H1 (cell line): ENCODE measurements at regions not wholly inside any gene's neighbourhood (a gene's known extent, or its start where the extent isn't known, plus 50 kb on each side); places are given as distances from the start of the nearest gene placed in this dataset.

ENCODE experiments used
- CTCF ChIA-PET: fragments of 300-600 bp; sonication (Branson Sonifier 250); formaldehyde crosslinking; loops from one replicate; lab custom pipeline; 2021; ENCODE audit not compliant: partially characterized antibody; lab: Charles Lee
- POLR2A ChIA-PET: fragments of 300-600 bp; sonication (Branson Sonifier 250); formaldehyde crosslinking; loops from one replicate; lab custom pipeline; 2021; ENCODE audit warnings: inconsistent platforms; ENCODE audit not compliant: partially characterized antibody; lab: Charles Lee
- DNase-seq, 2 experiments: peaks; one replicate each; pipeline versions ENCODE4 v3.0.0 to v3.0.0-alpha.2; 2010 to 2022; ENCODE audit warnings: low spot score in 2 of 2, low read depth in 1 of 2, mixed read lengths in 1 of 2
- FAIRE-seq: peaks from 2 replicates; lab custom pipeline; 2011; peaks lifted over from hg19 to GRCh38; lab: Jason Lieb, UNC
- H2AFZ ChIP-seq: 2 replicates; pipeline ENCODE4 v1.8.1; 2012; ENCODE audit warnings: low read length, inconsistent platforms
- H2AK5ac ChIP-seq: 2 replicates; pipeline ENCODE4 v1.6.1; 2013; ENCODE audit warnings: low read depth, low read length
- H2BK120ac ChIP-seq: replicated peaks from 2 replicates; pipeline ENCODE3; 2013; ENCODE audit warnings: low read depth, low read length, inconsistent platforms
- H2BK12ac ChIP-seq: 2 replicates; pipeline ENCODE4 v1.6.1; 2013; ENCODE audit warnings: low read depth, low read length
- H2BK15ac ChIP-seq: 2 replicates; pipeline ENCODE4 v1.6.1; 2013; ENCODE audit warnings: low read length
- H2BK20ac ChIP-seq: 2 replicates; pipeline ENCODE4 v1.6.1; 2013; ENCODE audit warnings: low read length
- H2BK5ac ChIP-seq: 2 replicates; pipeline ENCODE4 v1.6.1; 2013; ENCODE audit warnings: low read depth, low read length
- H3K14ac ChIP-seq: 2 replicates; pipeline ENCODE4 v1.6.1; 2013; ENCODE audit warnings: inconsistent platforms; ENCODE audit not compliant: insufficient read length
- H3K18ac ChIP-seq: 2 replicates; pipeline ENCODE4 v1.6.1; 2013; ENCODE audit warnings: low read length; ENCODE audit errors: extremely low read depth
- H3K23ac ChIP-seq: 2 replicates; pipeline ENCODE4 v1.6.1; 2013; ENCODE audit warnings: inconsistent platforms; ENCODE audit not compliant: insufficient read length
- H3K23me2 ChIP-seq: 2 replicates; pipeline ENCODE4 v1.6.1; 2013; ENCODE audit warnings: low read depth, low read length
- H3K27ac ChIP-seq: 2 replicates; pipeline ENCODE4 v1.6.1; 2011; ENCODE audit warnings: low read depth, low read length, inconsistent platforms
- H3K27me3 ChIP-seq, 4 experiments: replicated peaks in 1 of 4; 1 replicate in 1 of 4; 2 replicates in 3 of 4; pipeline versions ENCODE4 v1.6.1 to v1.8.1; 2011 to 2013; ENCODE audit warnings: low read length in 3 of 4, mild to moderate bottlenecking in 3 of 4, inconsistent platforms in 2 of 4, mixed read lengths in 2 of 4, moderate library complexity in 1 of 4; ENCODE audit not compliant: control insufficient read depth in 3 of 4, insufficient read depth in 3 of 4; ENCODE audit errors: extremely low read depth in 1 of 4
- H3K36me3 ChIP-seq, 4 experiments: 2 replicates each; pipeline versions ENCODE4 v1.6.1 to v1.8.1; 2011 to 2013; ENCODE audit warnings: mild to moderate bottlenecking in 4 of 4, low read length in 3 of 4, moderate library complexity in 2 of 4, control low read depth in 1 of 4, inconsistent platforms in 1 of 4; ENCODE audit not compliant: insufficient read depth in 4 of 4, control insufficient read depth in 2 of 4
- H3K4ac ChIP-seq: replicated peaks from 2 replicates; pipeline ENCODE3; 2013; ENCODE audit warnings: low read length, low read depth, mixed read lengths, inconsistent platforms; ENCODE audit not compliant: insufficient read length
- H3K4me1 ChIP-seq, 4 experiments: replicated peaks in 1 of 4; 1 replicate in 1 of 4; 2 replicates in 3 of 4; pipeline versions ENCODE4 v1.6.1 to v1.8.1; 2011 to 2013; ENCODE audit warnings: low read length in 3 of 4, inconsistent platforms in 2 of 4, mixed read lengths in 1 of 4; ENCODE audit not compliant: insufficient read depth in 4 of 4, control insufficient read depth in 3 of 4
- H3K4me2 ChIP-seq, 2 experiments: 2 replicates each; pipeline versions ENCODE4 v1.6.1 to v1.8.1; 2011 to 2013; ENCODE audit warnings: low read depth in 2 of 2, low read length in 2 of 2, control low read depth in 1 of 2, inconsistent platforms in 1 of 2, mild to moderate bottlenecking in 1 of 2; ENCODE audit not compliant: insufficient read depth in 1 of 2
- H3K4me3 ChIP-seq, 4 experiments: fragments of 200-600, 300-600 bp in 1 of 4; sonication (generic), shearing (Covaris generic), sonication (Bioruptor Twin) in 1 of 4; 2 replicates each; pipeline versions ENCODE4 v1.5.1 to v1.8.1; 2011 to 2016; ENCODE audit warnings: low read length in 4 of 4, low read depth in 3 of 4, control low read depth in 2 of 4, inconsistent platforms in 2 of 4, mild to moderate bottlenecking in 2 of 4, mixed read lengths in 1 of 4, moderate library complexity in 1 of 4; ENCODE audit not compliant: insufficient read depth in 2 of 4; ENCODE audit errors: extremely low read depth in 1 of 4
- H3K56ac ChIP-seq: replicated peaks from 2 replicates; pipeline ENCODE3; 2013; ENCODE audit warnings: low read depth, mild to moderate bottlenecking, mixed read lengths, low read length, inconsistent platforms; ENCODE audit not compliant: insufficient read length
- H3K79me1 ChIP-seq: 2 replicates; pipeline ENCODE4 v1.6.1; 2013; ENCODE audit warnings: low read depth, low read length, control low read depth
- H3K79me2 ChIP-seq, 2 experiments: 2 replicates each; pipeline versions ENCODE4 v1.6.1 to v1.8.1; 2012 to 2013; ENCODE audit warnings: low read length in 2 of 2, mild to moderate bottlenecking in 2 of 2, inconsistent platforms in 1 of 2; ENCODE audit not compliant: insufficient read depth in 2 of 2, control insufficient read depth in 1 of 2
- H3K9ac ChIP-seq, 4 experiments: replicated peaks in 1 of 4; 1 replicate in 1 of 4; 2 replicates in 3 of 4; pipeline versions ENCODE4 v1.6.1 to v1.8.1; 2011 to 2013; ENCODE audit warnings: low read depth in 3 of 4, low read length in 3 of 4, control low read depth in 2 of 4, mild to moderate bottlenecking in 2 of 4, moderate library complexity in 2 of 4, inconsistent platforms in 1 of 4; ENCODE audit errors: extremely low read depth in 1 of 4
- H3K9me3 ChIP-seq, 2 experiments: 2 replicates each; pipeline versions ENCODE4 v1.6.1 to v1.8.1; 2012 to 2013; ENCODE audit warnings: mild to moderate bottlenecking in 2 of 2, moderate library complexity in 2 of 2, control low read depth in 1 of 2, inconsistent platforms in 1 of 2, low read depth in 1 of 2, low read length in 1 of 2, mixed read lengths in 1 of 2; ENCODE audit not compliant: insufficient read depth in 2 of 2
- H4K20me1 ChIP-seq, 2 experiments: replicated peaks in 1 of 2; 2 replicates each; pipeline versions ENCODE3 to v1.8.1; 2011 to 2013; ENCODE audit warnings: inconsistent platforms in 2 of 2, low read length in 2 of 2, mild to moderate bottlenecking in 1 of 2; ENCODE audit not compliant: insufficient read depth in 2 of 2, control insufficient read depth in 1 of 2
- H4K5ac ChIP-seq: 2 replicates; pipeline ENCODE4 v1.6.1; 2013; ENCODE audit warnings: low read length, low read depth, mixed read lengths, inconsistent platforms; ENCODE audit not compliant: insufficient read length
- H4K8ac ChIP-seq: 2 replicates; pipeline ENCODE4 v1.8.0; 2013; ENCODE audit warnings: mild to moderate bottlenecking, moderate library complexity, low read length, inconsistent platforms; ENCODE audit not compliant: insufficient read depth; ENCODE audit errors: extremely low read depth
- H4K91ac ChIP-seq: replicated peaks from 2 replicates; pipeline ENCODE3; 2013; ENCODE audit warnings: low read length, mixed read lengths, inconsistent platforms; ENCODE audit not compliant: insufficient read length
- BRCA1 ChIP-seq: IDR thresholded peaks from 2 replicates; pipeline ENCODE4 v1.6.1; 2012; ENCODE audit warnings: low read depth, low read length, improper control_type of control experiment
- CTBP2 ChIP-seq: IDR thresholded peaks from 2 replicates; pipeline ENCODE4 v1.7.0; 2011; ENCODE audit warnings: borderline replicate concordance, mild to moderate bottlenecking, moderate library complexity, mixed read lengths, low read length; ENCODE audit not compliant: insufficient read depth, insufficient read length
- GTF2F1 ChIP-seq: IDR thresholded peaks from 2 replicates; pipeline ENCODE4 v1.6.1; 2012; ENCODE audit warnings: low read depth, low read length, improper control_type of control experiment, borderline replicate concordance
- HDAC2 ChIP-seq, 2 experiments: fragments of 300-600 bp in 1 of 2; sonication (generic) in 1 of 2; IDR thresholded peaks; 2 replicates each; pipeline ENCODE4 v1.6.1; 2011 to 2012; ENCODE audit warnings: low read depth in 2 of 2, low read length in 2 of 2, mild to moderate bottlenecking in 2 of 2, moderate library complexity in 2 of 2, borderline replicate concordance in 1 of 2, inconsistent platforms in 1 of 2
- KDM4A ChIP-seq: IDR thresholded peaks from one replicate; pipeline ENCODE4 v1.7.1; 2012; ENCODE audit warnings: low read depth, mild to moderate bottlenecking, moderate library complexity, low read length, inconsistent platforms; ENCODE audit not compliant: severe bottlenecking
- KDM5A ChIP-seq: fragments of 200-600 bp; IDR thresholded peaks from 2 replicates; pipeline ENCODE4 v1.7.1; 2012; ENCODE audit warnings: mild to moderate bottlenecking, low read length, inconsistent platforms, mixed read lengths
- MAFK ChIP-seq: IDR thresholded peaks from 2 replicates; pipeline ENCODE4 v1.6.1; 2012; ENCODE audit warnings: low read depth, mild to moderate bottlenecking, improper control_type of control experiment, low read length
- POLR2A ChIP-seq, 2 experiments: IDR thresholded peaks; 1 replicate in 1 of 2; 2 replicates in 1 of 2; pipeline ENCODE4 v1.6.1; 2011; ENCODE audit warnings: low read depth in 2 of 2, low read length in 2 of 2, mild to moderate bottlenecking in 2 of 2; ENCODE audit errors: control extremely low read depth in 1 of 2
- RBBP5 ChIP-seq: IDR thresholded peaks from 2 replicates; pipeline ENCODE4 v1.7.1; 2012; ENCODE audit warnings: low read depth, mild to moderate bottlenecking, inconsistent platforms, low read length, moderate library complexity, borderline replicate concordance
- RFX5 ChIP-seq: IDR thresholded peaks from 2 replicates; pipeline ENCODE4 v1.6.1; 2011; ENCODE audit warnings: low read depth, low read length, improper control_type of control experiment, borderline replicate concordance
- SP1 ChIP-seq: IDR thresholded peaks from 2 replicates; pipeline ENCODE4 v1.6.1; 2011; ENCODE audit warnings: low read depth, low read length
- SP4 ChIP-seq: IDR thresholded peaks from 2 replicates; pipeline ENCODE4 v1.6.1; 2012; ENCODE audit warnings: low read length, inconsistent platforms
- SRF ChIP-seq: IDR thresholded peaks from 2 replicates; pipeline ENCODE4 v1.6.1; 2011; ENCODE audit warnings: mild to moderate bottlenecking, low read depth, low read length, moderate library complexity
- TAF1 ChIP-seq: IDR thresholded peaks from 2 replicates; pipeline ENCODE4 v1.6.1; 2011; ENCODE audit warnings: mild to moderate bottlenecking, low read depth, low read length
- WGBS, 2 experiments: shearing (Covaris generic) in 1 of 2; methylation state at CpG; one replicate each; pipeline versions ENCODE4 v1.1.6 to v1.1.7; 2013 to 2015; ENCODE audit warnings: low lambda C conversion rate in 2 of 2, mixed read lengths in 2 of 2, inconsistent platforms in 1 of 2, low coverage in 1 of 2, missing lambda C conversion rate in 1 of 2; ENCODE audit not compliant: insufficient replicate concordance in 2 of 2, insufficient coverage in 1 of 2, insufficient read length in 1 of 2; ENCODE audit errors: extremely low coverage in 1 of 2, missing lambda C conversion rate in 1 of 2; 5-methylcytosine and 5-hydroxymethylcytosine counted together
- TF ChIP-seq, protein P1 (sequence below): IDR thresholded peaks from 2 replicates; pipeline ENCODE4 v1.6.1; 2012; ENCODE audit warnings: inconsistent platforms

DNA sequence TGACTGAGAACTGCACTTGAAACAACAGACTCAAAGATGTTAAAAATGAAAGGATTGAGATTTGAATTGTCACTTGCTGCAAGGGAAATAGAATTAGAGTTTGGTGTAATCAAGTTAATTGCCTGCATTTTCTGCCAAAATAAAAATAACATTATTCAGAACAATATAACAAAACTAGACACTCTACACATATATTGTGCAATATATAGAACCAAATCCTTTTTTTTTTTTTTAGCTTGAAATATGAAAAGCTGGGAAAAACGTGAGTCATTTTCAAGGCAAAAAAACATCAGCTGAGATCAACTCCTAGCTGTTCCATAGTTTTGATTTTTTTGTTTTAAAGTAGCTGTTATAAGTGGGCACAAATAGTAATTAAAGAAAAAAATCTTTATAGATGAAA, 561.5 kb downstream of the DNAJB9 start:
- H3K27me3 ChIP-seq, result no peaks in the 10 kb centered on the region
- 71% methylated on average over 1 of the region's 1 CpG; no CpG with 5 or more reads in 1 of the 2 experiments for WGBS, 2 experiments
- no peak overlapping the region for H2AFZ ChIP-seq
- CTCF ChIA-PET, result no interaction called here
- no peak overlapping the region for H2AK5ac ChIP-seq
- H2BK12ac ChIP-seq, result no peak overlapping the region
- no peak overlapping the region for H4K8ac ChIP-seq
- H2BK15ac ChIP-seq, result no peak overlapping the region
- H3K4me3 ChIP-seq, result no peak overlapping the region
- no peak for FAIRE-seq
- H4K5ac ChIP-seq, result no peak overlapping the region
- no peaks in the 10 kb centered on the region for H3K79me1 ChIP-seq
- no peak overlapping the region for H3K56ac ChIP-seq
- H3K9ac ChIP-seq, result no peak overlapping the region
- H3K4me2 ChIP-seq, result no peak overlapping the region
- H3K9me3 ChIP-seq, result peaks cover 9 to 15% of the 10 kb centered on the region in 2 experiments
- H4K91ac ChIP-seq, result no peak overlapping the region
- H3K79me2 ChIP-seq, result no peaks in the 10 kb centered on the region
- H3K27ac ChIP-seq, result no peak overlapping the region
- no peak overlapping the region for H3K14ac ChIP-seq
- no peaks in the 10 kb centered on the region for H3K36me3 ChIP-seq
- H2BK20ac ChIP-seq, result no peak overlapping the region
- no peak overlapping the region for H3K18ac ChIP-seq
- POLR2A ChIA-PET, result no interaction called here
- no peaks in the 10 kb centered on the region for H3K23me2 ChIP-seq
- no peaks in the 10 kb centered on the region for H4K20me1 ChIP-seq
- H3K23ac ChIP-seq, result no peak overlapping the region
- DNase-seq, result no peak
- peaks cover 0 to 13% (median 3%) of the 10 kb centered on the region in 4 experiments; a peak in 5 of 7 replicates for H3K4me1 ChIP-seq
- no peak overlapping the region for H2BK120ac ChIP-seq
- no peak overlapping the region for H3K4ac ChIP-seq
- H2BK5ac ChIP-seq, result no peak overlapping the region
- no peak for TF ChIP-seq KDM5A
- no peak for TF ChIP-seq CTBP2
- no peak for TF ChIP-seq GTF2F1
- TF ChIP-seq BRCA1, result no peak
- TF ChIP-seq HDAC2 (IDR thresholded peaks at IDR 0.05; ENCODE audit: borderline replicate concordance in 1 of 2, low read depth in 2 of 2, low read length in 2 of 2), result no peak
- no peak for TF ChIP-seq RBBP5
- TF ChIP-seq KDM4A, result no peak
- TF ChIP-seq SP1, result no peak
- TF ChIP-seq MAFK, result no peak
- TF ChIP-seq SP4, result no peak
- TF ChIP-seq TAF1, result no peak
- TF ChIP-seq, protein P1, sequence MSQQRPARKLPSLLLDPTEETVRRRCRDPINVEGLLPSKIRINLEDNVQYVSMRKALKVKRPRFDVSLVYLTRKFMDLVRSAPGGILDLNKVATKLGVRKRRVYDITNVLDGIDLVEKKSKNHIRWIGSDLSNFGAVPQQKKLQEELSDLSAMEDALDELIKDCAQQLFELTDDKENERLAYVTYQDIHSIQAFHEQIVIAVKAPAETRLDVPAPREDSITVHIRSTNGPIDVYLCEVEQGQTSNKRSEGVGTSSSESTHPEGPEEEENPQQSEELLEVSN, result no peak
- TF ChIP-seq SRF, result no peak
- TF ChIP-seq RFX5, result no peak
- no peak for TF ChIP-seq POLR2A (IDR thresholded peaks at IDR 0.05; ENCODE audit: control extremely low read depth in 1 of 2, low read depth in 2 of 2, low read length in 2 of 2)
